Natural killer cell (primary cell): ENCODE measurements at regions not wholly inside any gene's neighbourhood (a gene's known extent, or its start where the extent isn't known, plus 50 kb on each side); places are given as distances from the start of the nearest gene placed in this dataset.

ENCODE experiments used
- ATAC-seq, 3 donors: fragments of 150-1000 bp in 2 of 3; fragments of 200-7000 bp in 1 of 3; cut with Tn5 transposase; 1 replicate in 1 of 3; 2 replicates in 2 of 3; pipeline ENCODE4 v1.10.0; 2021; ENCODE audit warnings: mild to moderate bottlenecking in 2 of 3, moderate library complexity in 2 of 3
- DNase-seq, 2 donors: peaks; one replicate each; pipeline versions ENCODE4 v3.0.0 to v3.0.0-alpha.2; 2013 to 2021; ENCODE audit warnings: mixed read lengths in 1 of 2
- H3K27ac ChIP-seq: one replicate; pipeline ENCODE4 v1.5.1; 2013; ENCODE audit warnings: mild to moderate bottlenecking, low read length
- H3K27me3 ChIP-seq: one replicate; pipeline ENCODE4 v1.6.1; 2013; ENCODE audit warnings: low read length; ENCODE audit not compliant: control insufficient read depth, insufficient read depth
- H3K36me3 ChIP-seq: one replicate; pipeline ENCODE4 v1.6.1; 2013; ENCODE audit warnings: low read length; ENCODE audit not compliant: control insufficient read depth, insufficient read depth
- H3K4me1 ChIP-seq: one replicate; pipeline ENCODE4 v1.6.1; 2013; ENCODE audit warnings: low read length; ENCODE audit not compliant: control insufficient read depth, insufficient read depth
- H3K4me3 ChIP-seq: one replicate; pipeline ENCODE4 v1.5.1; 2013; ENCODE audit warnings: low read length
- H3K9me3 ChIP-seq: one replicate; pipeline ENCODE4 v1.6.1; 2013; ENCODE audit warnings: low read length; ENCODE audit not compliant: control insufficient read depth, insufficient read depth
- H3K27ac Mint-ChIP-seq, 2 donors: one replicate each; pipeline ENCODE4 v1.8.0; 2022; ENCODE audit warnings: mild to moderate bottlenecking in 2 of 2, mixed read lengths in 2 of 2, moderate library complexity in 1 of 2
- H3K27me3 Mint-ChIP-seq, 2 donors: one replicate each; pipeline ENCODE4 v1.8.0; 2022; ENCODE audit warnings: low read depth in 2 of 2, mixed read lengths in 2 of 2
- H3K36me3 Mint-ChIP-seq: one replicate; pipeline ENCODE4 v1.8.0; 2022; ENCODE audit warnings: mixed read lengths
- H3K4me1 Mint-ChIP-seq, 2 donors: one replicate each; pipeline ENCODE4 v1.8.0; 2022; ENCODE audit warnings: mixed read lengths in 2 of 2
- H3K4me3 Mint-ChIP-seq: one replicate; pipeline ENCODE4 v1.8.0; 2022; ENCODE audit warnings: mild to moderate bottlenecking, moderate library complexity, mixed read lengths
- H3K9me3 Mint-ChIP-seq, 2 donors: one replicate each; pipeline ENCODE4 v1.8.0; 2022; ENCODE audit warnings: mixed read lengths in 2 of 2
- WGBS: methylation state at CpG from one replicate; pipeline ENCODE4 v1.1.7; 2013; ENCODE audit warnings: missing lambda C conversion rate; ENCODE audit not compliant: insufficient coverage; 5-methylcytosine and 5-hydroxymethylcytosine counted together
- intact Hi-C: fragments of 100-400 bp; cut with micrococcal nuclease; formaldehyde crosslinking; loops from one replicate; pipeline ENCODE4 v1.14.2; 2022
- TF ChIP-seq, protein P1 (sequence below): fragments of 200-600 bp; IDR thresholded peaks from one replicate; pipeline ENCODE4 v1.8.0; 2022; ENCODE audit warnings: antibody characterized with exemption

DNA sequence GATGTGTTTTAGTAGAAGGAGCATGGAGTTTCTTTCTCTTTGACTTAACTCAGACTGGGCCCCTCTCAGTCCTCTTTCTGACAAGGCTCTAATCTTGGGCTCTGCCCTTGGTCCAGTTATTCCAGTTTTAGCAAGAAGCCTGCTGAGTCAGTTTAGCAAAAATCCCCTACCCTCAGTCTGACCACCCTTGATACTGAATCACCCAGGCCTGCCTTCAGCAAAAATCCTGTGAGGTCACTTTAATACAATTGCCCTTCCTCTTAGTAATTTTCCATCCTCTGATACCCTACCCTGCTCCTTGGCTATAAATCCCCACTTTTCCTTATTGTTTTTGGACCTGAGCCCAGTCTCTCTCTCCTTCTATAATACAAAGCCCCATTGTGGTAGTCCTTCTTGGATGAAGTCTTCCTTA lies 326.7 kb upstream of the NOX3 start:
- no peak overlapping the region for H3K27ac ChIP-seq
- H3K27me3 Mint-ChIP-seq: no peaks in the 10 kb centered on the region
- H3K36me3 Mint-ChIP-seq: no peaks in the 10 kb centered on the region

DNA sequence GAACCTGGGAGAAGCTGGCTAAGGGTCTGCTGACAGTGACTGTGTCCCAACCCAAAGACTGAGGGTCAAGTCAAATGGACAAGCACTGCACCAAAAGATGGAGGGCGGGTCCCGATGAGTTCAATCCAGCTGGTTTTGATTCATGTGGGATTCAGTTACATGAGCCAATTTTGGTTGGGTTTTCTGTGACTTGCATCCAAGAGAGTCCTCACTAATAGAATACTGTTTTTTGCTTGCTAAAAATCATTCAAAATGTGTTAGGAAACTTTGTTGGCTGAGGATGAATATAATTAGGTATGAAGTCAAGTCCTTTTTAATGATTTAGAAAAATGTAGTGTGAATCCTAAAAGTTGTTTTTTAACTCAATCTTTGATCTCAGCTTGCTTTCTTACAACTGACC lies 323.8 kb upstream of the NOX3 start:
- H3K36me3 ChIP-seq: no peaks in the 10 kb centered on the region
- H3K27me3 ChIP-seq: no peaks in the 10 kb centered on the region
- no peaks in the 10 kb centered on the region for H3K27me3 Mint-ChIP-seq
- no peak overlapping the region for H3K27ac Mint-ChIP-seq
- H3K36me3 Mint-ChIP-seq: no peaks in the 10 kb centered on the region
- no peaks in the 10 kb centered on the region for H3K9me3 ChIP-seq
- ATAC-seq (no peak), DNase-seq (no peak)
- H3K4me1 Mint-ChIP-seq: no peaks in the 10 kb centered on the region
- WGBS: 84% methylated on average over 2 of the region's 2 CpGs
- no peak overlapping the region for H3K27ac ChIP-seq
- H3K4me1 ChIP-seq: no peaks in the 10 kb centered on the region
- H3K9me3 Mint-ChIP-seq: peaks cover 0 to 5% of the 10 kb centered on the region in 2 donors
- TF ChIP-seq, protein P1, sequence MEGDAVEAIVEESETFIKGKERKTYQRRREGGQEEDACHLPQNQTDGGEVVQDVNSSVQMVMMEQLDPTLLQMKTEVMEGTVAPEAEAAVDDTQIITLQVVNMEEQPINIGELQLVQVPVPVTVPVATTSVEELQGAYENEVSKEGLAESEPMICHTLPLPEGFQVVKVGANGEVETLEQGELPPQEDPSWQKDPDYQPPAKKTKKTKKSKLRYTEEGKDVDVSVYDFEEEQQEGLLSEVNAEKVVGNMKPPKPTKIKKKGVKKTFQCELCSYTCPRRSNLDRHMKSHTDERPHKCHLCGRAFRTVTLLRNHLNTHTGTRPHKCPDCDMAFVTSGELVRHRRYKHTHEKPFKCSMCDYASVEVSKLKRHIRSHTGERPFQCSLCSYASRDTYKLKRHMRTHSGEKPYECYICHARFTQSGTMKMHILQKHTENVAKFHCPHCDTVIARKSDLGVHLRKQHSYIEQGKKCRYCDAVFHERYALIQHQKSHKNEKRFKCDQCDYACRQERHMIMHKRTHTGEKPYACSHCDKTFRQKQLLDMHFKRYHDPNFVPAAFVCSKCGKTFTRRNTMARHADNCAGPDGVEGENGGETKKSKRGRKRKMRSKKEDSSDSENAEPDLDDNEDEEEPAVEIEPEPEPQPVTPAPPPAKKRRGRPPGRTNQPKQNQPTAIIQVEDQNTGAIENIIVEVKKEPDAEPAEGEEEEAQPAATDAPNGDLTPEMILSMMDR: no peak
- intact Hi-C loops: no loop called here
- no peak overlapping the region for H3K4me3 Mint-ChIP-seq
- H3K4me3 ChIP-seq: no peak overlapping the region

More for the DNA sequence above, 326.7 kb upstream of the NOX3 start:
- H3K4me3 ChIP-seq: no peak overlapping the region
- H3K27me3 ChIP-seq: no peaks in the 10 kb centered on the region
- H3K36me3 ChIP-seq: no peaks in the 10 kb centered on the region
- TF ChIP-seq, protein P1: no peak
- H3K4me1 ChIP-seq: no peaks in the 10 kb centered on the region
- no peak for DNase-seq
- H3K4me1 Mint-ChIP-seq: no peaks in the 10 kb centered on the region
- intact Hi-C loops: no loop called here
- no peak overlapping the region for H3K27ac Mint-ChIP-seq
- no peaks in the 10 kb centered on the region for H3K9me3 ChIP-seq
- no peak for ATAC-seq
- peaks cover 3 to 5% of the 10 kb centered on the region in 2 donors for H3K9me3 Mint-ChIP-seq
- no peak overlapping the region for H3K4me3 Mint-ChIP-seq

DNA sequence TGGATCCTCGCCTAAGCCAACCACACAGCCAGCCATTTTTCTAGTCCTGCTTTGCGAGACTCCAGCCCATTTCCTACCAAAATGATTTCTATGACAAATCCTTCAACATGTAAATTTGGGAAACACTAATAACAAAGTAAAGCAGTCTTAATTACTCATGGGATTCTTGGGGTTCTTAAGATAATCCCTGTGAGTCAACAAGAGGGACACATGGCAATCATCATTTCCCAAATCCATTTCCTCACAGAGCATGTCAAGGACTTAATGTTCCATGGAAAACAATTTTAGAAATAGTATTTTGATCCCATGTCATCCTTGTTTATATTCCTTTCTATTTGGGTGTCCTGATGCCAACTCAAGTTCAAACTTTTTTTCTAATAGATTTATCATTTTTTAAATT lies 322.7 kb upstream of the NOX3 start:
- 63% methylated on average over 2 of the region's 2 CpGs for WGBS
- no peak overlapping the region for H3K4me3 ChIP-seq
- ATAC-seq (no peak), DNase-seq (no peak)
- intact Hi-C loops: no loop called here
- Mint-ChIP-seq H3K9me3 (peaks cover 2 to 13% of the 10 kb centered on the region in 2 donors), H3K27me3 (no peaks in the 10 kb centered on the region), H3K4me3 (no peak overlapping the region), H3K4me1 (no peaks in the 10 kb centered on the region), H3K36me3 (no peaks in the 10 kb centered on the region), H3K27ac (no peak overlapping the region)
- H3K4me1 ChIP-seq: no peaks in the 10 kb centered on the region
- H3K36me3 ChIP-seq: no peaks in the 10 kb centered on the region
- H3K27me3 ChIP-seq: no peaks in the 10 kb centered on the region
- H3K9me3 ChIP-seq: no peaks in the 10 kb centered on the region
- no peak overlapping the region for H3K27ac ChIP-seq
- TF ChIP-seq, protein P1: no peak

DNA sequence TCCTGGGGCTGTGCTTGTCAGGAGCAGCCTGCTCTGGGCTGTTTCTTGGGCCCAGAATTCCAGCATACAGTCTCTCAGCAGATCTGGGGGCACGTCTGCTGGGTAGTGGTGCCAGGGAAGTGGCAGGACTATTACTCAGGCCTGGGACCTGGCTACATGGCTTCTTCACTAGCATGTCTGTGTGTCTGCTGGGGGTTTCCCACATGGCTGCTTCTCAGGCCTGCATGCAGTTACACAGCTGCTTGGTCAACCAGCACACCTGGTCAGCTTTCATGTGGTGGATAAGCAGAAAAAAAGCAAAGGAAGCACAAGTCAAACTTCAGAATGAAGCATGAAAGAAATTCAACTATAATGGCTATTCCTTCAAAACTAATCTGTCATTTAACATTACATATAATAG lies 316.2 kb upstream of the NOX3 start:
- 67% methylated on average over 1 of the region's 1 CpG for WGBS
- intact Hi-C loops: no loop called here
- H3K27ac Mint-ChIP-seq: no peak overlapping the region

More for the DNA sequence above, 316.2 kb upstream of the NOX3 start:
- no peaks in the 10 kb centered on the region for H3K36me3 ChIP-seq
- H3K27me3 Mint-ChIP-seq: no peaks in the 10 kb centered on the region
- no peak for DNase-seq
- no peaks in the 10 kb centered on the region for H3K9me3 ChIP-seq
- no peak overlapping the region for H3K4me3 Mint-ChIP-seq
- no peaks in the 10 kb centered on the region for H3K4me1 ChIP-seq
- no peak for ATAC-seq
- no peak overlapping the region for H3K4me3 ChIP-seq
- TF ChIP-seq, protein P1: no peak
- no peaks in the 10 kb centered on the region for H3K4me1 Mint-ChIP-seq
- H3K9me3 Mint-ChIP-seq: peaks cover 6 to 15% of the 10 kb centered on the region in 2 donors
- no peaks in the 10 kb centered on the region for H3K36me3 Mint-ChIP-seq
- no peak overlapping the region for H3K27ac ChIP-seq
- H3K27me3 ChIP-seq: no peaks in the 10 kb centered on the region
